ENCODE measurements at regions not wholly inside any gene's neighbourhood (a gene's known extent, or its start where the extent isn't known, plus 50 kb on each side); places are given as distances from the start of the nearest gene placed in this dataset.

GRCh38 chr4:177974461-177974860 is 532.2 kb upstream of the AGA start:
- Histone ChIP-seq H3K4me1 (ENCODE audit: insufficient read depth, low read length) (no peaks in the 10 kb centered on the region), H3K36me3 (ENCODE audit: insufficient read depth, low read length) (no peaks in the 10 kb centered on the region), H2AFZ (ENCODE audit: low read depth, low read length) (no peak overlapping the region), H3K9me3 (ENCODE audit: insufficient read depth, low read length, severe bottlenecking) (no peaks in the 10 kb centered on the region), H4K20me1 (ENCODE audit: insufficient read depth, low read length) (no peaks in the 10 kb centered on the region), H3K79me2 (ENCODE audit: insufficient read depth, low read length) (no peaks in the 10 kb centered on the region), H3K4me3 (ENCODE audit: low read depth in 1 of 2, low read length in 2 of 2) (no peak overlapping the region), H3K27ac (ENCODE audit: low read length) (no peak overlapping the region), H3K4me2 (ENCODE audit: insufficient read depth, low read length) (no peak overlapping the region), H3K9ac (ENCODE audit: low read depth, low read length) (no peak overlapping the region), H3K27me3 (ENCODE audit: insufficient read depth, low read length, poor library complexity) (no peaks in the 10 kb centered on the region)
- TF ChIP-seq CTCF (IDR thresholded peaks at IDR 0.05; ENCODE audit: borderline replicate concordance, extremely low read depth, low read length, poor library complexity, severe bottlenecking) = no peak
- no peak for TF ChIP-seq EZH2 (IDR thresholded peaks at IDR 0.05; ENCODE audit: borderline replicate concordance, low read depth, low read length, severe bottlenecking)
- DNase-seq = no peak
- ATAC-seq (ENCODE audit: insufficient read depth, low read depth) = no peak

- no peak for TF ChIP-seq EZH2 (IDR thresholded peaks at IDR 0.05; ENCODE audit: borderline replicate concordance, low read depth, low read length, severe bottlenecking)
- no peak for TF ChIP-seq CTCF (IDR thresholded peaks at IDR 0.05; ENCODE audit: borderline replicate concordance, extremely low read depth, low read length, poor library complexity, severe bottlenecking)
- no peak overlapping the region for H3K4me2 ChIP-seq (ENCODE audit: insufficient read depth, low read length)
- no peak for DNase-seq
- H3K36me3 ChIP-seq (ENCODE audit: insufficient read depth, low read length) = no peaks in the 10 kb centered on the region
- no peak overlapping the region for H3K9ac ChIP-seq (ENCODE audit: low read depth, low read length)
- no peaks in the 10 kb centered on the region for H3K4me1 ChIP-seq (ENCODE audit: insufficient read depth, low read length)
- ATAC-seq (ENCODE audit: insufficient read depth, low read depth) = no peak
- H3K79me2 ChIP-seq (ENCODE audit: insufficient read depth, low read length) = no peaks in the 10 kb centered on the region
- H4K20me1 ChIP-seq (ENCODE audit: insufficient read depth, low read length) = no peaks in the 10 kb centered on the region
- H2AFZ ChIP-seq (ENCODE audit: low read depth, low read length) = no peak overlapping the region
- H3K4me3 ChIP-seq (ENCODE audit: low read depth in 1 of 2, low read length in 2 of 2) = no peak overlapping the region
- H3K9me3 ChIP-seq (ENCODE audit: insufficient read depth, low read length, severe bottlenecking) = no peaks in the 10 kb centered on the region
- H3K27me3 ChIP-seq (ENCODE audit: insufficient read depth, low read length, poor library complexity) = no peaks in the 10 kb centered on the region
- H3K27ac ChIP-seq (ENCODE audit: low read length) = no peak overlapping the region
Observed at GRCh38 chr4:177975315-177975987, 533.2 kb upstream of the AGA start.

GRCh38 chr4:177986236-177986635 is 544.0 kb upstream of the AGA start:
- Histone ChIP-seq H3K9me3 (ENCODE audit: insufficient read depth, low read length, severe bottlenecking) (no peaks in the 10 kb centered on the region), H3K79me2 (ENCODE audit: insufficient read depth, low read length) (no peaks in the 10 kb centered on the region), H3K36me3 (ENCODE audit: insufficient read depth, low read length) (no peaks in the 10 kb centered on the region), H3K27ac (ENCODE audit: low read length) (no peak overlapping the region), H3K27me3 (ENCODE audit: insufficient read depth, low read length, poor library complexity) (peaks cover 2% of the 10 kb centered on the region), H3K4me3 (ENCODE audit: low read depth in 1 of 2, low read length in 2 of 2) (no peak overlapping the region), H2AFZ (ENCODE audit: low read depth, low read length) (no peak overlapping the region), H3K9ac (ENCODE audit: low read depth, low read length) (no peak overlapping the region), H3K4me2 (ENCODE audit: insufficient read depth, low read length) (no peak overlapping the region), H4K20me1 (ENCODE audit: insufficient read depth, low read length) (no peaks in the 10 kb centered on the region), H3K4me1 (ENCODE audit: insufficient read depth, low read length) (no peaks in the 10 kb centered on the region)
- DNase-seq (no peak), ATAC-seq (ENCODE audit: insufficient read depth, low read depth) (no peak)
- no peak for TF ChIP-seq CTCF (IDR thresholded peaks at IDR 0.05; ENCODE audit: borderline replicate concordance, extremely low read depth, low read length, poor library complexity, severe bottlenecking)
- TF ChIP-seq EZH2 (IDR thresholded peaks at IDR 0.05; ENCODE audit: borderline replicate concordance, low read depth, low read length, severe bottlenecking) = no peak
